EH (cell line): ENCODE measurements at regions not wholly inside any gene's neighbourhood (a gene's known extent, or its start where the extent isn't known, plus 50 kb on each side); places are given as distances from the start of the nearest gene placed in this dataset.

Experiments used
- DNase-seq: peaks from one replicate; pipeline ENCODE4 v3.0.0-alpha.2; 2015; ENCODE audit warnings: low read depth

DNA sequence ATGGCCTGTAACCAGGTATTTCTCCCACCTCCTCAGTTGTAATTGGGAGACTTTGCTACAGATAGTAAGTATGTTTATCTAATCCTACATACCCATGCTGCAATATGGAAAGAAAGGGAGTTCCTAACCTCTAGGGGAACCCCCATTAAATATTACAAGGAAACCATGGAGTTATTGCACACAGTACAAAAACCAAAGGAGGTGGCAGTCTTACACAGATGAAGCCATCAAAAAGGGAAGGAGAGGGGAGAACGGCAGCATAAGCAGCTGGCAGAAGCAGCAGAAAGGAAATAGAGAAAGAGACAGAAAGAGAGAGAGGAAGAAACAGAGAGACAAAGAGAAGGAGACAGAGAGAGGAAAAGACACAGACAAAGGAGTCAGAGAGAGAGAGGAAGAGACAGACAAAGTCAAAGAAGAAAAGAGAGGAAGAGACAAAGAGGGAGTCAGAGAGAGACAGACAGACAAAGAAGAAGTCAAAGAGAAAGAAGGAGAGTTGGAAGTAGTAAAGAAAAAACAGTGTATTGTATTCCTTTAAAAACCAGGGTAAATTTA is 142.9 kb downstream of the FASLG start:
- no peak for DNase-seq

DNA sequence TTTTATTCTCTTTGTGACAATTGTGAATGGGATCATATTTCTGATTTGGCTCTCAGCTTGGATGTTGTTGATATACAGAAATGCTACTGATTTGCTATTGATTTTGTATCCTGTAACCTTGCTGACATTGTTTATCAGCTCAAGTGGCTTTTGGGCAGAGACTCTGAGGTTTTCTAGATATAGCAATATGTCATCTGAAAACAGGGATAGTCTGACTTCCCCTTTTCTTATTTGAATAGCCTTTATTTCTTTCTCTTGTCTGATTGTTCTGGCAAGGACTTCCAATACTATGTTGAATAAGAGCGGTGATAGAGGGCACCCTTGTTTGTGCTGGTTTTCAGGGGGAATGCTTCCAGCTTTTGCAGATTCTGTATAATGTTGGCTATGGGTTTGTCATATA is 150.8 kb downstream of the FASLG start:
- DNase-seq = no peak

DNA sequence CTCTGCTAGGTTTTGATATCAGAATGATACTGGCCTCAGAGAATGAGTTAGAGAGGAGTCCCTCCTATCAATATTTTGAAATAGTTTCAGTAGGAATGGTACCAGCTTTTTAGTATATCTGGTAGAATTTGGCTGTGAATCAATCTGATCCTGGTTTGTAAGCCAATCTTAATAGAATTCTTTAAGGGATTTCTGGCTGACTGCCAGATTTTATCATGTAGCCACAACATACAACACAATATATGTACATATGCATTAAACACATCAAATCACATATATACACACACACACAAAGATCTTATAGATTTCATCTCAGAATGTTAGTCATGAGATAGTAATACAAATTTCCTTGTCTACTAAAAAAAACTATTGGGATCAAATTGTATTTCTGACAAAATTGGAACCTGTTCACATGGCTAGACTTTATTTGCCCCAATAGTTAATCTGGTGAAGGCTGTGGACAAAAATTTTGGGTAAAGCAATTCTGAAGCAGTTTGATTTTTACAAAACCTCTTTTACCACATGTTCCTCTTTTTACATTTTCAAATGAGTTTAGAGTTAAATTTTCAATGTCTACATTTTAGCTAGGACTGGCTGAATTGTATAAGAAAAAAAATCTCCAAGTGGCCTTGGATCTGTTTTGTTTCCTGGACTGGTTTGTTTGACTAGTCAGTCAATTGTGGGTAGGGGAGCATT is 151.7 kb downstream of the FASLG start:
- DNase-seq = no peak

DNA sequence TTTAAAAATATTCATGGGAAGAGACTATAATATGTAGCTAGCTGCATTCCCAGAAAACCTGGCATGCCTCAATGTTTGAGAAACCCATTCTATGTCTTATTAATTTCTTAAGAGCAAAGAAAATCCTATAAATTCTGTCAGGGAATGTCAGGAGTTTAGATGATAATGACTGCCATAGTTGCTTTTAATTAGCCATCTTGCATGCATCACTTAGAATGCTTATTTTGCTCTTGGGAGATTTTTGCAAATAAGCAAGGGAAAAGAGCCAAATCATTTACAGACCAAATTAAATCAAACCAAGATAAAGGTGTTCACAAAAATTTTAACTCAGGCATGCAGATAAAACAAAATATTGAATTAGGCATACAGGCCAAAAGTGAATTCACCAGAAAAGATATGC is 152.8 kb downstream of the FASLG start:
- no peak for DNase-seq

DNA sequence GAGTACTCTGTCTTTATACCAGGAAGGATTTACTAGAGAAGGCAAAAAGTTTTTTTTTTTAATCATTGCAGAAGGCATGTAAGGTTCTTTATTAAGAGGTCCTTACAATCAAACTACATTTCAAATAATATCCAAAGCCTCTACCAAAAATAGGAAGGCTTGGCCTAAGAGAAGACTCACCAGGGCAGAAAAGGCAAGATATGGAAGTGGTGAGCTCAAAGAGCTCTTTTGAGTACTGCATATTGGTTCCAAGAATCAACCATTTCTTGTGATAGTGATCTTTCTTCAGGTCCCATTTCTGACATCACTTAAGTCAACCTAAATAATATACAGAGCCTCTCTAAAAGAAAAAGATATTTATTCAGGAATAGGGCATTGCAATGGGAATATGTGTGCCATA is 153.2 kb downstream of the FASLG start:
- DNase-seq = no peak

DNA sequence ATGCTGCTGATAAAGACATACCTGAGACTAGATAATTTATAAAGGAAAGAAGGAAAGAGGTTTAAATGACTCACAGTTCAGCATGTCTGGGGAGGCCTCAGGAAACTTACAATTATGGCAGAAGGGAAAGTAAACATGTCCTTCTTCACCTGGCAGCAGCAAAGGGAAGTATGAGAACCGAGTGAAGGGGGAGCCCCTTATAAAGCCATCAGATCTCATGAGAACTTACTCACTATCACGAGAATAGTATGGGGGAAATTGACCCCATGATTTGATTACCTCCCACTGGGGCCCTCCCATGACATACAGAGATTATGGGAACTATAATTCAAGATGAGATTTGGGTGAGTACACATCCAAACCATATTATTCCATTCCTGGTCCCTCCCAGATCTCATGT is 154.4 kb downstream of the FASLG start:
- DNase-seq = no peak

DNA sequence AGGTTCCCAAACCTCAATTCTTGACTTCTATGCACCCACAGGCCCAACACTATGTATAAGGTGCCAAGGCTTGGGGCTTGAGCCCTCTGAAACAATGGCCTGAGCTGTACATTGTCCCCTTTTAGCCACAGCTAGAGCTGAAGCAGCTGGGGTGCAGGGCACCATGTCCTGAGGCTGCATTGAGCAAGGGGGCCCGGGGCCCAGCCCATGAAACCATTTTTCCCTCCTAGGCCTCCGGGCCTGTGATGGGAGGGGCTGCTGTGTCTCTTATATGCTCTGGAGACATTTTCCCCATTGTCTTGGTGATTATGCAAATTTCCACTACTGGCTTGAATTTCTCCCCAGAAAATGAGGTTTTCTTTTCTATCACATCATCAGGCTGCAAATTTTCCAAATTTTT is 155.5 kb downstream of the FASLG start:
- DNase-seq = no peak

DNA sequence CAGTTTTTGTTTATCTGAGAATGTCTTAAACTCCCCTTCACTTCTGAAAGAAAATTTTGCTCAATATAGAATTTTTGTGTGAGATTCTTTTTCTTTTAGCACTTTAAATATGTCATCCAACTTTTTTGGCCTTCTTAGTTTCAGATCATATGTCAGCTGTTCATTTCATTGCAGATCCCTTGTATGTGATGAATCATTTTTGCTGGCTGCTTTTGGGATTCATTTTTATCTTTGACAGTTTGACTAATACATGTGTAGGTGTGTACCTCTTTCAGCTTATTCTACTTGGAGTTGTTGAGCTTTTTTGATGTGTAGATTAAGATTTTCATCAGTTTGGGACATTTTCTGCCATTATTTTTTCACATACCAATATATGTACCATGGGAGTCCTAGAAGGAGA is 156.8 kb downstream of the FASLG start:
- DNase-seq = no peak

DNA sequence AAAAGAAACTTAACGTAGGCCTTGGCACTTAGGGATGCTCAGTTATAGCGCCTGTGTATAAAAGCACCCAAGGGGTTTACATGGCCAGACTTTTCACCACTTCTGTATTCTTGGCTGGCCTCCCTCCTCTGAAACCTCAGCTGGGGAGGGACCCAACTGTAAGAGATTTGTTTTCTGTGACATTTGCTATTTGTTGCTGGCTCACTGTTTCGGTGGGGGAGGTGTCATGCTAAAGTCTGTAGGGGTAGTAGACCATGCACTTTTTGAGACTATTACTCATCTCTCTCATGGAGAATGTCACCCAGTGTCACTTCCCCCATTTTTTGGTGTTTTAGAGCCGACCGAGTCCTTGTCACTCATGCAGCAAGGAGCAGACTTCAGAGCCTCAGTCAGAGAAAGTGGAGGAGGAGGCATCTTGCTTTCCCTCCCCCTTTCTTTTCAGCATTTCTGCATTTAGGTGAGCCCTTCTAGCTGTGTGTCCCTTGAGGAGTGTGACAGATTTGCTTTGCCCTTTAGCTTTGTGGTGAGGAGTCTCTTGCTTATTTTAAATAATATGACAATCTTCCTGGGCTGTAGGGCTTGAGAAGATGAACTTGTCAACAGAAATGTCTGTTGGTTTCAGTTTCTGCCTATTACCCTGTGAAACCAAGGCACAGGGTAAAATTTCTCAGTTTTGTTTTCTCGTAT is 160.1 kb downstream of the FASLG start:
- DNase-seq = no peak

DNA sequence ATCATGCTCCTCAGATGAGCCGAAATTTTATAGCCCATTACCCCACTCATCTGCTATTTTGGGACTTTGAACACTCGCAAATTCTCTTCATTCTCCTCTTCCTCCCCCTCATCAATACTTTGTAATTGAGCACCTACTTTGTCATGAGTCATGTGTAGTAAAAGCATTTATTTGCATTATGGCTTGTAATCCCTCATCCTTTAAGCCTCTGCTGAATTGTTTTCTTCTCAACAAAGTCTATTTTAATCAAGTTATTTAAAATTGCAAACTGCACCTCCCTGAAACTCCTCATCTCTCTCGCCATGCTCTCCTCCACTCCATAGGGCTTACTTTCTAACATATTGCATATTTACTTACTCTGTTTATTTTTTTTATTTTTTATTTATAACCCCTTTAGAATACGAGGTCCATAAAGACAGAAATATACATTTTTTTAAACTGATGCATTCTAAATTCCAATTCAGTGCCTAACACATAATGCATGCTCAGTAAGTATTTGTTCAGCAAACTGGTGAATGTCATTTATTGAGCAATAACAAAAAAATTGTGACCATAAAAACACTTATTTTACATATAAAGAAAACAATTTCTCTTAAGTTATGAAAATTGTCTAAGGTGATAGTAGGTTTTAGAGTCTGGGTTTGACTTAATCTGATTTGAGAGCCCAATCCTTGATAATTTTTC is 161.7 kb downstream of the FASLG start:
- DNase-seq = peak; percentile 53

DNA sequence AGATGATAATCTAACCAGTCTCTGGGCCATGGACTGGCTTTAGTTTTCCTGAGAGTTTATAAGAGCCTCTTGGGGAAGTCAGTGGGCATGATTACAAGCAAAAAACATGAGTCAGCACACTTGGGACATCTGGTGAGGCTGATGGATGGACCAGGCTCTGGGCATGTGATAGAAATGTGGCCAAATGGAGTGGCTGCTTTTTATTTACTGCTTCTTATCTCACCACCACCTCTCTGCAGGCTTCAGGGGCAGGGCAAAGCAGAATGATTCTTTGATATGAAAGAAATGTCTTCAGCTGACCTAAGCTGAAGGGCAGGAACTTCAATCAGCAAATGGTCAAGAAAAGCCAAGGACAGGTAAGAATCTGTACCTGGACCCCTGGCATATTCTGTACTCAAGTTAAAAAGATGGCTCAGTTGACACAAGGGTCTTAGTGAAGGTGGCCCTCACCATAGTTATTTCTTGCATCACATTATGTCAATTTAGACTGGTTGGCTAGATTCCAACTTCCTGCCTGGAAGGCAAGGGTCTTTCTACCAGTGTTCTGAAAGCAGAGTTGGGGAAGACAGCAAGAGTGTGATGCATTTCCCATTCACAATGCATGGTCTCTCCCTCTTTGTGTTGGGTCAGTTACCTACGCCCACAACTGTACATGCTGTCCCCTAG is 162.8 kb downstream of the FASLG start:
- DNase-seq = peak; percentile 80

DNA sequence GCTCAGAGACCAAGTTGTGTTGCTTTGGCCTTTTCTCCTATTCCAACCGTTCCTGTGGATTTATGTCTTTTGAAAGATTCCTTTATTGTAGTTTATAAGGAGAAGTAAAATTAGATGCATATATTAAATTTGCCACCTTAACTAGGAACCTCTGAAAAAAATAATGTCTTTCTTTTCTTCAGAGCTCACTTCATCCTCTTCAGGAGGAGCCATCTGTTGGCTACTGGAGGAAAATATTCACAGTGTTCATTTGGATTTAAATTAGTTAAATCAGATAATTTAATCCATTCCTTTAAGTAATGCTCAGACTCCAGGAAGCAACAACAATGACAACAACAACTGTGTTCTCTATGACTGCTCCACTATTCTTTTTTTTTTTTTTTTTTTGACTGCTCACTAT is 164.0 kb downstream of the FASLG start:
- no peak for DNase-seq

DNA sequence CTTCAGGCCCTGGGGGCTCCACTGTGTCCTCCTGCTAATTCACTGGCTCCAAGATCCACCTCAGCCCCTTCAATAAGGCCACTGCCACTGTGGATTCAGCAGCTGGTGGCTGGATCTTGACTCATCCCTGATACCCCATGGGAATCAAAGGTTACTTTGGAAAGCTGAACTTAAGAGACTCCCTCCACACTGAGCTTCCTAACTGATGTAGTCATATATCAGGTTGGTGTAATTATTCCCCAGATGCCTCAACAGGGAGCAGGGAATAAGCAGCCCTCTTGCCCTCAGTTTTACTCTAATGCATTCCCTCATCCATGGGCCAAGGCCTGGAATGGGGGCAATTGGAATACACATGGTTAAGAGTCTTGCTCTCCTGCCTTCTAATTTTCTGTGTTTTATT is 164.6 kb downstream of the FASLG start:
- peak; percentile 80 for DNase-seq

DNA sequence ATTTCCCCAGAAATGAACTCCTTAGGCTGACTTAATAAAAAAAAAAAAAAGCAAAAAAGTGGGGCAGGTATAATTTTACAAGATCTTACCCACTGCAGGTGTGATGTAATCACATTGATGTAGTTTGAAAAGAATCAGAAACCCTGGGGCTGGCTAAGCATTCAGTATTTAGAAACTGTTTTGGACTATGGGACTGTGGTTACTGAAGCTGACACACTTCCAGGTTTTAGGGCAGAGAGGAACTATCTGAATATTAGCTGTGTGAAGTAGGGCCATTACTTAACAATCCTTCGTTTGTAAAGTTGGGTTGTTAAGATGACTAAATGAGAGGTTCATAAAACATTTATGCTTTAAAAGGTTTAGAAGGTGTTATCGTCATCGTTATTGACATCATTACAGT is 165.3 kb downstream of the FASLG start:
- DNase-seq = peak; percentile 36

DNA sequence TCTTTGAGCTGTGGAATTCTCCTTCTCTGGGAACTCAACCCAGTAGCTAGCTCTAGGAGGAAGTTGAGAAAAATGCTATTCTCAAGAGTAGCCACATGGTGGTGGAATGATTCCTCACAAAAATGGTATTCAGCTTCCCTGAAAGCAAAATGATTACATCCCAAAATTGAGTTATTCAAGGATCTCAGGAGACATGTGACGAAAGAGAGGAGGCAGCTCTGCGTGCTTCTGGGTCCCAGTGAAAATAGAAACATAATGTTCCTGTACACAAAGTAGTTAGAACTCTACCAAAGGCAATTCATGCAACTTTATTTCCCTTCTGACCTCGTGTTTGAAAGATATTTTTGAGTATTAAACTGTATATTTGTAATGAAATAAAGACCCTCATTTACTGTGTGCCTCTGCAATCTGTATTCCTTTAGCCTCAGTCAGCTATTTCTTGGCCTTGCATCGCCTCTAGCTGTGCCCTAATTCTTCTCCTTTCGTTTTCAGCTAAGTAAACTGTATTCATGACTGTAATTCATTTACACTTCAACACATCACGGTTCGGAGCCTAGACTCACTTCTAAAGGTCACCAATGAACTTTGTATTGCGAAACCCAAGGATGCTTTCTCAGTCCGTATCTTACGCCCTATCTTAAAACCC is 167.3 kb downstream of the FASLG start:
- DNase-seq = peak; percentile 95

DNA sequence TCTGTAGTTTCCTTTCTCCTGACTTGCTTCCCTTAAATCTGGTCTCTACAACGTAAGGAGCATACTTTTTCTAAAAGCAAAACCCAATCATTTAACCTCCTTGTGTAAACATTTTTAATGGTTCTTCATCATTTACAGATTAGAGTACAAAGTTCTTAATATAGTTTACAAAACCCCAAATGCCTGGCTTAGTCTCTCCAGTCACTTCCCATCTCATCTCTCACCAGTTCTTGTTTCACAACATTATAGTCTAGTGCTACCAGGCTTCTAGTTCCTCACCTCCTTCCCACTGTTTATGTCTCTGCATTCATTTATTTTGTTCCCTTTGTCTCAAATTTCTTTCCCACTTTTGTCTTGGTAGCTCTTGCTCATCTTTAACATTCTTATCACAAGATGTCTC is 168.4 kb downstream of the FASLG start:
- peak; percentile 55 for DNase-seq

DNA sequence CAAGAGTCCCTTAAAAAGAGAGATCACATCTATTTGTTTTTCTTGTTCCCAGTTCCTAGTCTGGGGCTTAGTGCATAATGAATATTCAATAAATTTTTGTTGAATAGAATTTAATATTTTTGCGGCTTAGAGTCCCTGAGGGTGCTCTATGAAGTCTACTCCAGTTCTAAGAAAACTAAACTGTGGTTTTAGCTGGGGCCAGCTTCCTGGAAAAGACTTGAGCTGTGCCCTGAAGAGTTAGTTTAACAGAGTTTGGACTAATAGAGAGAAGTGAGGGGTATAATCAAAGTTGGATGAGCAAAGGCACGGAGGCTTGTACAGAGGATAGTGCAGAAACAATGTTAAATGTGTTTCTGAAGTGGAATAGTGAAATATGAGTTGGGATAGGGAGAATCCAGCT is 168.9 kb downstream of the FASLG start:
- DNase-seq = no peak

DNA sequence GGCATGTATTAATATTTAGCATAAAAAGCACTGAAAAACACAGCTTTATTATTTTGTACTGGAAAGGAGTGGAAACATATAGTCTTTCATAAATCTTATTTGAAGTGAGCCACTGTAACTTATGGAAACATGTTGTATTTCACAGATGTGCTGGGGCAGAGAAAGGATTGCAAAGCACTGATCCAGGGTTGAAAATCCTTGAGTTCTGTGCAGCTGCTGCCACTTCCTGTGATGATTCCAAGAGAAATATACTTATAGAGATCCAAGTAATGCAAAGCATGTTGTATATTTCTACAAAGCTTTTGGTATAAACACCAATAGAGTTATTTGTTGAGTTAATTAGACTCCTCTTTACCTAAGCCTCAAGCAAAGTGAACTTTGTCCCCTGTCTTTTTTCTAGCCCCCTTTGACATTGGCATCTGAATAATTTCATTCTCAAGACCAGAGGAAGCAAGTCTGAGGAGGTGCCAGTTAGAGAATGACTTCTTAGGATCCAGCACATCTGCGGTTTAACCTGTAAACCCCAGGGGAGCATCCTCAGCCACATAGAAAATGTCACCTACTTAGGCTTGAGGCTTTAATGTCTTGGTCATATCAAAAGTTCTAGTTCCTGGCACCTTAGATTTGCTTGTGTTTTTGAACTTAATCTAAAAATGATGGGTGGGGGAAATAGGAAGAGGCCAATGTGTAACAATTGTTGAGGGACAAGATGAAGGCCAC is 173.3 kb downstream of the FASLG start:
- peak; percentile 22 for DNase-seq

DNA sequence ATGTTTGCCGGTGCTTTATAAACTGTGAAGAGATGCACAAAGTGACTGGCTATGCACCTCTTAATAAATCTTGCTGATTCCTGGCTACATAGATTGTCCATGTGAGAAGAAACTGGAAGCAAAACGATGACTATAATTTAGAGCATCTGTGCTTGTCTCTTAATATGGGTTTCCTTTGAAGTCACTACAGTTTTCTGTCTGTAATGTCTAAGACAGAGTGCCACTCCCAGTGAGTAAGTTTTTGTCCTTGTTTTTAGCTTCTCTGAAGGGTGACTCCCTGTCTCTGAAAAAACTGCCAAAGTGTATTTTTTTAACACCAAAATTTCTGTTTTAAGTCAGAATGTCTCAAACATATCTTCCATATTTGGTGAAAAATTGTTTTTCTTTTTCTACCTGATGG is 175.1 kb downstream of the FASLG start:
- DNase-seq = peak; percentile 25

DNA sequence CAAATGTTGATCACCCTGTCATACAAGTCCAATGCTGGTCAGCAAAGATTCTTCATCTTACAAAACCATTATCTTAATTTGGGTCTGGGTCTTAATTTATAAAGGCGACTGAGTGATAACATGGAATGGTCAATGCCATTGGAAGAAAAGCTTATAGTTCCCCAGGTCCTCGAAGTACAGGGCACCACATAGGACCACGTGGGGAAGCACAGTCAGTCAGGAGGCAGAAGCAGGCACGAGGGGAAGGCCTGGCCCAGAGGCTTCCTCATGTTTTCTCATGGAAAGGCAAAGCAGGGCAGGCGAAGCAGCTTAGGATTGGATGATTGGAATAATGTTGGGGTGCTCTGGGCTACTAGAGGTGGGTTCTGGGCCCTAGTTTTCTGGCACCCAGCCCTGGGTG is 175.7 kb downstream of the FASLG start:
- no peak for DNase-seq

DNA sequence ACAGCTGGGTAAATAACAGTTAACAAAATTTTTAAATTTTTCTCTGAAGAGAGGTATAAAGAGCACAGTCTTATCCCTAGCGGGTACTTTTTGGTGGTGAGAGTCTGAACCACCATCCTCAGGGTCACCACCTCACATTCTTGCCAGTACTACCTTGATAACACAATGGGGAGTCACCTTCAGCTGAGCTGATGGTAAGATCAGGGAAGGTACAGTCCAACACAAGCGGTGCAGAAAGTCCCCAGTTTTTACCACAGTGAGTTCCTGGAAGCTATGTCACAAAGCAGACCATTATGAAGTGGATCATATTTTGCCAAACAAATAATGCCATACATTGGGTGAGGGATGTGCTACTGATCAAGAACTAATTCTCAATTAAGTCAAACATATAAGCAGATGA is 176.9 kb downstream of the FASLG start:
- no peak for DNase-seq
